Choroid plexus epithelial cell (primary cell): ENCODE measurements at regions not wholly inside any gene's neighbourhood (a gene's known extent, or its start where the extent isn't known, plus 50 kb on each side); places are given as distances from the start of the nearest gene placed in this dataset.

Experiments used
- DNase-seq: peaks from one replicate; pipeline ENCODE4 v3.0.0-alpha.2; 2010; ENCODE audit warnings: low read depth
- H3K4me3 ChIP-seq: 2 replicates; pipeline ENCODE4 v1.5.1; 2011; ENCODE audit warnings: low read depth, mild to moderate bottlenecking, control low read depth, low read length, moderate library complexity
- TF ChIP-seq, protein P1 (sequence below): conservative IDR thresholded peaks from 2 replicates; pipeline ENCODE4 v1.5.1; 2011; ENCODE audit warnings: low read depth, mild to moderate bottlenecking, control low read depth, inconsistent platforms, low read length, moderate library complexity

- TF ChIP-seq, protein P1, sequence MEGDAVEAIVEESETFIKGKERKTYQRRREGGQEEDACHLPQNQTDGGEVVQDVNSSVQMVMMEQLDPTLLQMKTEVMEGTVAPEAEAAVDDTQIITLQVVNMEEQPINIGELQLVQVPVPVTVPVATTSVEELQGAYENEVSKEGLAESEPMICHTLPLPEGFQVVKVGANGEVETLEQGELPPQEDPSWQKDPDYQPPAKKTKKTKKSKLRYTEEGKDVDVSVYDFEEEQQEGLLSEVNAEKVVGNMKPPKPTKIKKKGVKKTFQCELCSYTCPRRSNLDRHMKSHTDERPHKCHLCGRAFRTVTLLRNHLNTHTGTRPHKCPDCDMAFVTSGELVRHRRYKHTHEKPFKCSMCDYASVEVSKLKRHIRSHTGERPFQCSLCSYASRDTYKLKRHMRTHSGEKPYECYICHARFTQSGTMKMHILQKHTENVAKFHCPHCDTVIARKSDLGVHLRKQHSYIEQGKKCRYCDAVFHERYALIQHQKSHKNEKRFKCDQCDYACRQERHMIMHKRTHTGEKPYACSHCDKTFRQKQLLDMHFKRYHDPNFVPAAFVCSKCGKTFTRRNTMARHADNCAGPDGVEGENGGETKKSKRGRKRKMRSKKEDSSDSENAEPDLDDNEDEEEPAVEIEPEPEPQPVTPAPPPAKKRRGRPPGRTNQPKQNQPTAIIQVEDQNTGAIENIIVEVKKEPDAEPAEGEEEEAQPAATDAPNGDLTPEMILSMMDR, result no peak
- peak; percentile 56 for DNase-seq
- H3K4me3 ChIP-seq, result no peak overlapping the region
Observed at GRCh38 chr5:125057912-125058826, 311.7 kb upstream of the ZNF608 start.

- TF ChIP-seq, protein P1, result no peak
- H3K4me3 ChIP-seq, result no peak overlapping the region
- peak; percentile 72 for DNase-seq
Observed at GRCh38 chr5:125059255-125060002, 313.0 kb upstream of the ZNF608 start.

- TF ChIP-seq, protein P1, result no peak
- H3K4me3 ChIP-seq, result no peak overlapping the region
- no peak for DNase-seq
Observed at GRCh38 chr5:125061726-125062125, 315.3 kb upstream of the ZNF608 start.

DNA sequence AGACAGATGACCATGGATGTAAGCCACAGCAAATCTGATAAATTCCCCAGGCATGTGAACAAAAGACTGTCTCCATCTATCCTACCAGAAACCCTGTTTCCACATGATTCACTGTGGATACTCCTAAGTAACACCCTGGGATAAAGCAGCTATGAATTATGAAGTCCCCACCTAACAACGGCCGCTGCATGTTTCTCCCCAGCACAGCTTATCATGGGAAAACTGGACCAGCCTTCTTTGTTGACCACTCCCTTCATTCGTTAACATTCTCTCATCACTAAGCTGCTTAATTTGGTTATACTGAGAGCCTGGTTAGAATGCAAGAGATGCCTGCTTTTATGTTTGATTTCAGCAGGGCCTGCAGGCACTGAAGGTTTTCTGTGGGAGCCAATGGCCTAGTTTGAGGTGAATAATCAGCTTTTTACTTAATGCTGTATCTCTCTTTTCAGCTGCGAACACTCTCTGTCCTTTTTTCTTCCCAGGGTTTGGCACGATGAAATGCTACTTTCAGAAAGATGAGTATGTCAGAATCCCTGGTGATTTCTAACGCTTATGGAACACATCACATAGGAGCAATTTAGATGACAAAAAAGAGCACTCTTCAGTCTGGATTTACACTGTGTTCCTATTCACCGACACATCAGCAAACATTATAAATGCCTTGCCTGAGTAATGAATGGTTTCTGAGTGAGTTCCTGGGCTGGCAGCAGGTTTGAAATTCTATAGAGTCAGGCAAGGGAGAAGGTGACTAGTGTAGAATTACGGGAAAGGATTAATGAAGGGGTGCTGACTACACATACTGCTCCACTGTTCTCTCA is 318.4 kb upstream of the ZNF608 start:
- TF ChIP-seq, protein P1, result no peak
- no peak overlapping the region for H3K4me3 ChIP-seq
- no peak for DNase-seq

GRCh38 chr5:125065741-125066140 is 319.3 kb upstream of the ZNF608 start:
- H3K4me3 ChIP-seq, result no peak overlapping the region
- peak; percentile 48 for DNase-seq
- TF ChIP-seq, protein P1, result no peak

- TF ChIP-seq, protein P1, result no peak
- no peak for DNase-seq
- H3K4me3 ChIP-seq, result no peak overlapping the region
Observed at GRCh38 chr5:125070961-125071360, 324.5 kb upstream of the ZNF608 start.
